H1 (cell line): ENCODE measurements at regions not wholly inside any gene's neighbourhood (a gene's known extent, or its start where the extent isn't known, plus 50 kb on each side); places are given as distances from the start of the nearest gene placed in this dataset.

Source experiments
- CTCF ChIA-PET: fragments of 300-600 bp; sonication (Branson Sonifier 250); formaldehyde crosslinking; loops from one replicate; lab custom pipeline; 2021; ENCODE audit not compliant: partially characterized antibody; lab: Charles Lee
- POLR2A ChIA-PET: fragments of 300-600 bp; sonication (Branson Sonifier 250); formaldehyde crosslinking; loops from one replicate; lab custom pipeline; 2021; ENCODE audit warnings: inconsistent platforms; ENCODE audit not compliant: partially characterized antibody; lab: Charles Lee
- DNase-seq, 2 experiments: peaks; one replicate each; pipeline versions ENCODE4 v3.0.0 to v3.0.0-alpha.2; 2010 to 2022; ENCODE audit warnings: low spot score in 2 of 2, low read depth in 1 of 2, mixed read lengths in 1 of 2
- FAIRE-seq: peaks from 2 replicates; lab custom pipeline; 2011; peaks lifted over from hg19 to GRCh38; lab: Jason Lieb, UNC
- H2AFZ ChIP-seq: 2 replicates; pipeline ENCODE4 v1.8.1; 2012; ENCODE audit warnings: low read length, inconsistent platforms
- H2AK5ac ChIP-seq: 2 replicates; pipeline ENCODE4 v1.6.1; 2013; ENCODE audit warnings: low read depth, low read length
- H2BK120ac ChIP-seq: replicated peaks from 2 replicates; pipeline ENCODE3; 2013; ENCODE audit warnings: low read depth, low read length, inconsistent platforms
- H2BK12ac ChIP-seq: 2 replicates; pipeline ENCODE4 v1.6.1; 2013; ENCODE audit warnings: low read depth, low read length
- H2BK15ac ChIP-seq: 2 replicates; pipeline ENCODE4 v1.6.1; 2013; ENCODE audit warnings: low read length
- H2BK20ac ChIP-seq: 2 replicates; pipeline ENCODE4 v1.6.1; 2013; ENCODE audit warnings: low read length
- H2BK5ac ChIP-seq: 2 replicates; pipeline ENCODE4 v1.6.1; 2013; ENCODE audit warnings: low read depth, low read length
- H3K14ac ChIP-seq: 2 replicates; pipeline ENCODE4 v1.6.1; 2013; ENCODE audit warnings: inconsistent platforms; ENCODE audit not compliant: insufficient read length
- H3K18ac ChIP-seq: 2 replicates; pipeline ENCODE4 v1.6.1; 2013; ENCODE audit warnings: low read length; ENCODE audit errors: extremely low read depth
- H3K23ac ChIP-seq: 2 replicates; pipeline ENCODE4 v1.6.1; 2013; ENCODE audit warnings: inconsistent platforms; ENCODE audit not compliant: insufficient read length
- H3K23me2 ChIP-seq: 2 replicates; pipeline ENCODE4 v1.6.1; 2013; ENCODE audit warnings: low read depth, low read length
- H3K27ac ChIP-seq: 2 replicates; pipeline ENCODE4 v1.6.1; 2011; ENCODE audit warnings: low read depth, low read length, inconsistent platforms
- H3K27me3 ChIP-seq, 4 experiments: replicated peaks in 1 of 4; 1 replicate in 1 of 4; 2 replicates in 3 of 4; pipeline versions ENCODE4 v1.6.1 to v1.8.1; 2011 to 2013; ENCODE audit warnings: low read length in 3 of 4, mild to moderate bottlenecking in 3 of 4, inconsistent platforms in 2 of 4, mixed read lengths in 2 of 4, moderate library complexity in 1 of 4; ENCODE audit not compliant: control insufficient read depth in 3 of 4, insufficient read depth in 3 of 4; ENCODE audit errors: extremely low read depth in 1 of 4
- H3K36me3 ChIP-seq, 4 experiments: 2 replicates each; pipeline versions ENCODE4 v1.6.1 to v1.8.1; 2011 to 2013; ENCODE audit warnings: mild to moderate bottlenecking in 4 of 4, low read length in 3 of 4, moderate library complexity in 2 of 4, control low read depth in 1 of 4, inconsistent platforms in 1 of 4; ENCODE audit not compliant: insufficient read depth in 4 of 4, control insufficient read depth in 2 of 4
- H3K4ac ChIP-seq: replicated peaks from 2 replicates; pipeline ENCODE3; 2013; ENCODE audit warnings: low read length, low read depth, mixed read lengths, inconsistent platforms; ENCODE audit not compliant: insufficient read length
- H3K4me1 ChIP-seq, 4 experiments: replicated peaks in 1 of 4; 1 replicate in 1 of 4; 2 replicates in 3 of 4; pipeline versions ENCODE4 v1.6.1 to v1.8.1; 2011 to 2013; ENCODE audit warnings: low read length in 3 of 4, inconsistent platforms in 2 of 4, mixed read lengths in 1 of 4; ENCODE audit not compliant: insufficient read depth in 4 of 4, control insufficient read depth in 3 of 4
- H3K4me2 ChIP-seq, 2 experiments: 2 replicates each; pipeline versions ENCODE4 v1.6.1 to v1.8.1; 2011 to 2013; ENCODE audit warnings: low read depth in 2 of 2, low read length in 2 of 2, control low read depth in 1 of 2, inconsistent platforms in 1 of 2, mild to moderate bottlenecking in 1 of 2; ENCODE audit not compliant: insufficient read depth in 1 of 2
- H3K4me3 ChIP-seq, 4 experiments: fragments of 200-600, 300-600 bp in 1 of 4; sonication (generic), shearing (Covaris generic), sonication (Bioruptor Twin) in 1 of 4; 2 replicates each; pipeline versions ENCODE4 v1.5.1 to v1.8.1; 2011 to 2016; ENCODE audit warnings: low read length in 4 of 4, low read depth in 3 of 4, control low read depth in 2 of 4, inconsistent platforms in 2 of 4, mild to moderate bottlenecking in 2 of 4, mixed read lengths in 1 of 4, moderate library complexity in 1 of 4; ENCODE audit not compliant: insufficient read depth in 2 of 4; ENCODE audit errors: extremely low read depth in 1 of 4
- H3K56ac ChIP-seq: replicated peaks from 2 replicates; pipeline ENCODE3; 2013; ENCODE audit warnings: low read depth, mild to moderate bottlenecking, mixed read lengths, low read length, inconsistent platforms; ENCODE audit not compliant: insufficient read length
- H3K79me1 ChIP-seq: 2 replicates; pipeline ENCODE4 v1.6.1; 2013; ENCODE audit warnings: low read depth, low read length, control low read depth
- H3K79me2 ChIP-seq, 2 experiments: 2 replicates each; pipeline versions ENCODE4 v1.6.1 to v1.8.1; 2012 to 2013; ENCODE audit warnings: low read length in 2 of 2, mild to moderate bottlenecking in 2 of 2, inconsistent platforms in 1 of 2; ENCODE audit not compliant: insufficient read depth in 2 of 2, control insufficient read depth in 1 of 2
- H3K9ac ChIP-seq, 4 experiments: replicated peaks in 1 of 4; 1 replicate in 1 of 4; 2 replicates in 3 of 4; pipeline versions ENCODE4 v1.6.1 to v1.8.1; 2011 to 2013; ENCODE audit warnings: low read depth in 3 of 4, low read length in 3 of 4, control low read depth in 2 of 4, mild to moderate bottlenecking in 2 of 4, moderate library complexity in 2 of 4, inconsistent platforms in 1 of 4; ENCODE audit errors: extremely low read depth in 1 of 4
- H3K9me3 ChIP-seq, 2 experiments: 2 replicates each; pipeline versions ENCODE4 v1.6.1 to v1.8.1; 2012 to 2013; ENCODE audit warnings: mild to moderate bottlenecking in 2 of 2, moderate library complexity in 2 of 2, control low read depth in 1 of 2, inconsistent platforms in 1 of 2, low read depth in 1 of 2, low read length in 1 of 2, mixed read lengths in 1 of 2; ENCODE audit not compliant: insufficient read depth in 2 of 2
- H4K20me1 ChIP-seq, 2 experiments: replicated peaks in 1 of 2; 2 replicates each; pipeline versions ENCODE3 to v1.8.1; 2011 to 2013; ENCODE audit warnings: inconsistent platforms in 2 of 2, low read length in 2 of 2, mild to moderate bottlenecking in 1 of 2; ENCODE audit not compliant: insufficient read depth in 2 of 2, control insufficient read depth in 1 of 2
- H4K5ac ChIP-seq: 2 replicates; pipeline ENCODE4 v1.6.1; 2013; ENCODE audit warnings: low read length, low read depth, mixed read lengths, inconsistent platforms; ENCODE audit not compliant: insufficient read length
- H4K8ac ChIP-seq: 2 replicates; pipeline ENCODE4 v1.8.0; 2013; ENCODE audit warnings: mild to moderate bottlenecking, moderate library complexity, low read length, inconsistent platforms; ENCODE audit not compliant: insufficient read depth; ENCODE audit errors: extremely low read depth
- H4K91ac ChIP-seq: replicated peaks from 2 replicates; pipeline ENCODE3; 2013; ENCODE audit warnings: low read length, mixed read lengths, inconsistent platforms; ENCODE audit not compliant: insufficient read length
- MAFK ChIP-seq: IDR thresholded peaks from 2 replicates; pipeline ENCODE4 v1.6.1; 2012; ENCODE audit warnings: low read depth, mild to moderate bottlenecking, improper control_type of control experiment, low read length
- POLR2AphosphoS5 ChIP-seq: IDR thresholded peaks from 2 replicates; pipeline ENCODE4 v1.6.1; 2011; ENCODE audit warnings: low read depth, low read length

GRCh38 chr9:11749396-11749795, 943.8 kb upstream of the TYRP1 start (continued):
- TF ChIP-seq MAFK, result no peak

- Histone ChIP-seq H3K23ac (no peak overlapping the region), H2BK120ac (no peak overlapping the region), H2BK20ac (no peak overlapping the region), H3K4me1 (no peaks in the 10 kb centered on the region), H2BK15ac (no peak overlapping the region), H3K9ac (no peak overlapping the region), H3K56ac (no peak overlapping the region), H3K18ac (no peak overlapping the region), H2AFZ (no peak overlapping the region), H3K9me3 (no peaks in the 10 kb centered on the region), H3K4ac (no peak overlapping the region), H2AK5ac (no peak overlapping the region), H3K27ac (no peak overlapping the region), H3K23me2 (no peaks in the 10 kb centered on the region), H3K27me3 (no peaks in the 10 kb centered on the region), H3K14ac (no peak overlapping the region), H4K20me1 (no peaks in the 10 kb centered on the region), H3K36me3 (no peaks in the 10 kb centered on the region), H3K4me2 (no peak overlapping the region), H2BK12ac (no peak overlapping the region), H4K5ac (no peak overlapping the region), H3K79me2 (no peaks in the 10 kb centered on the region), H2BK5ac (no peak overlapping the region), H3K4me3 (no peak overlapping the region), H3K79me1 (no peaks in the 10 kb centered on the region), H4K91ac (no peak overlapping the region), H4K8ac (no peak overlapping the region)
- CTCF ChIA-PET, result no interaction called here
- DNase-seq, result no peak
- FAIRE-seq, result no peak
- no peak for TF ChIP-seq POLR2AphosphoS5
- POLR2A ChIA-PET, result no interaction called here
Measured at GRCh38 chr9:11755951-11756350, 937.2 kb upstream of the TYRP1 start.
